SJSA1 (cell line): ENCODE measurements at regions not wholly inside any gene's neighbourhood (a gene's known extent, or its start where the extent isn't known, plus 50 kb on each side); places are given as distances from the start of the nearest gene placed in this dataset.
A peak's percentile ranks its signal among the peaks of the same experiment; 100 is the strongest.

Experiments used
- DNase-seq, 2 experiments: peaks; one replicate each; pipeline ENCODE4 v3.0.0-alpha.2; 2015 to 2020; ENCODE audit warnings: low spot score in 2 of 2, low read depth in 1 of 2
- H3K27ac ChIP-seq: fragments of 250-450 bp; sonication (Bioruptor Pico); 2 replicates; pipeline ENCODE4 v1.5.1; 2020; ENCODE audit warnings: mild to moderate bottlenecking, moderate library complexity
- H3K27me3 ChIP-seq: fragments of 250-450 bp; sonication (Bioruptor Pico); replicated peaks from 2 replicates; pipeline ENCODE4 v1.5.1; 2020; ENCODE audit warnings: mild to moderate bottlenecking, moderate library complexity
- H3K36me3 ChIP-seq: fragments of 250-450 bp; sonication (Bioruptor Pico); 2 replicates; pipeline ENCODE4 v1.5.1; 2020; ENCODE audit warnings: mild to moderate bottlenecking
- H3K4me1 ChIP-seq: fragments of 250-450 bp; sonication (Bioruptor Pico); replicated peaks from 2 replicates; pipeline ENCODE4 v1.6.1; 2021; ENCODE audit warnings: mild to moderate bottlenecking
- H3K4me3 ChIP-seq: fragments of 250-450 bp; sonication (Bioruptor Pico); 2 replicates; pipeline ENCODE4 v1.5.1; 2020; ENCODE audit warnings: mild to moderate bottlenecking
- H3K9me3 ChIP-seq: fragments of 250-450 bp; sonication (Bioruptor Pico); replicated peaks from 2 replicates; pipeline ENCODE4 v1.5.1; 2020; ENCODE audit warnings: mild to moderate bottlenecking

GRCh38 chr13:64938660-64939059 is 2291.5 kb downstream of the PCDH9 start:
- no peaks in the 10 kb centered on the region for H3K9me3 ChIP-seq
- H3K27ac ChIP-seq = no peak overlapping the region
- H3K4me1 ChIP-seq = no peaks in the 10 kb centered on the region
- no peak for DNase-seq
- no peaks in the 10 kb centered on the region for H3K27me3 ChIP-seq
- no peak overlapping the region for H3K4me3 ChIP-seq
- H3K36me3 ChIP-seq = no peaks in the 10 kb centered on the region

GRCh38 chr13:64937302-64937701 is 2292.8 kb downstream of the PCDH9 start:
- no peaks in the 10 kb centered on the region for H3K4me1 ChIP-seq
- H3K27me3 ChIP-seq = no peaks in the 10 kb centered on the region
- DNase-seq = no peak
- H3K36me3 ChIP-seq = no peaks in the 10 kb centered on the region
- no peak overlapping the region for H3K4me3 ChIP-seq
- no peak overlapping the region for H3K27ac ChIP-seq
- no peaks in the 10 kb centered on the region for H3K9me3 ChIP-seq

- H3K9me3 ChIP-seq = no peaks in the 10 kb centered on the region
- H3K27me3 ChIP-seq = no peaks in the 10 kb centered on the region
- DNase-seq = no peak
- H3K27ac ChIP-seq = no peak overlapping the region
- no peak overlapping the region for H3K4me3 ChIP-seq
- no peaks in the 10 kb centered on the region for H3K4me1 ChIP-seq
- H3K36me3 ChIP-seq = no peaks in the 10 kb centered on the region
Observed at GRCh38 chr13:64936879-64937278, 2293.3 kb downstream of the PCDH9 start.

GRCh38 chr13:64935441-64935840 is 2294.7 kb downstream of the PCDH9 start:
- Histone ChIP-seq H3K4me3 (no peak overlapping the region), H3K27ac (no peak overlapping the region), H3K36me3 (no peaks in the 10 kb centered on the region), H3K9me3 (no peaks in the 10 kb centered on the region), H3K27me3 (no peaks in the 10 kb centered on the region), H3K4me1 (no peaks in the 10 kb centered on the region)
- DNase-seq = no peak

- Histone ChIP-seq H3K9me3 (no peaks in the 10 kb centered on the region), H3K27ac (no peak overlapping the region), H3K36me3 (no peaks in the 10 kb centered on the region), H3K4me3 (no peak overlapping the region), H3K4me1 (peaks cover 4% of the 10 kb centered on the region), H3K27me3 (no peaks in the 10 kb centered on the region)
- no peak for DNase-seq
Observed at GRCh38 chr13:64934569-64935362, 2295.4 kb downstream of the PCDH9 start.

GRCh38 chr13:64930636-64931035 is 2299.5 kb downstream of the PCDH9 start:
- H3K9me3 ChIP-seq = no peaks in the 10 kb centered on the region
- no peak overlapping the region for H3K27ac ChIP-seq
- peaks cover 18% of the 10 kb centered on the region for H3K4me1 ChIP-seq
- H3K36me3 ChIP-seq = no peaks in the 10 kb centered on the region
- no peaks in the 10 kb centered on the region for H3K27me3 ChIP-seq
- H3K4me3 ChIP-seq = no peak overlapping the region
- DNase-seq = no peak

- H3K36me3 ChIP-seq = no peaks in the 10 kb centered on the region
- H3K4me1 ChIP-seq = peaks cover 18% of the 10 kb centered on the region
- DNase-seq = peak in 1 of 2 experiments; percentile 71
- H3K4me3 ChIP-seq = no peak overlapping the region
- peak overlapping the region; percentile 85 for H3K27ac ChIP-seq
- no peaks in the 10 kb centered on the region for H3K27me3 ChIP-seq
- no peaks in the 10 kb centered on the region for H3K9me3 ChIP-seq
Observed at GRCh38 chr13:64928696-64929499, 2301.2 kb downstream of the PCDH9 start.

- H3K9me3 ChIP-seq = no peaks in the 10 kb centered on the region
- no peak overlapping the region for H3K4me3 ChIP-seq
- H3K4me1 ChIP-seq = peaks cover 18% of the 10 kb centered on the region
- no peaks in the 10 kb centered on the region for H3K27me3 ChIP-seq
- H3K27ac ChIP-seq = no peak overlapping the region
- no peak for DNase-seq
- no peaks in the 10 kb centered on the region for H3K36me3 ChIP-seq
Observed at GRCh38 chr13:64925727-64926126, 2304.4 kb downstream of the PCDH9 start.

GRCh38 chr13:64925284-64925683 is 2304.9 kb downstream of the PCDH9 start:
- peaks cover 18% of the 10 kb centered on the region for H3K4me1 ChIP-seq
- no peak overlapping the region for H3K27ac ChIP-seq
- peak in 1 of 2 experiments; percentile 4 for DNase-seq
- H3K9me3 ChIP-seq = no peaks in the 10 kb centered on the region
- no peaks in the 10 kb centered on the region for H3K27me3 ChIP-seq
- H3K4me3 ChIP-seq = no peak overlapping the region
- H3K36me3 ChIP-seq = no peaks in the 10 kb centered on the region

- H3K4me3 ChIP-seq = no peak overlapping the region
- peaks cover 13% of the 10 kb centered on the region for H3K4me1 ChIP-seq
- no peak overlapping the region for H3K27ac ChIP-seq
- H3K27me3 ChIP-seq = no peaks in the 10 kb centered on the region
- no peaks in the 10 kb centered on the region for H3K9me3 ChIP-seq
- no peak for DNase-seq
- no peaks in the 10 kb centered on the region for H3K36me3 ChIP-seq
Observed at GRCh38 chr13:64924401-64924800, 2305.7 kb downstream of the PCDH9 start.

GRCh38 chr13:64917566-64917965 is 2312.6 kb downstream of the PCDH9 start:
- no peaks in the 10 kb centered on the region for H3K27me3 ChIP-seq
- H3K4me3 ChIP-seq = no peak overlapping the region
- H3K36me3 ChIP-seq = no peaks in the 10 kb centered on the region
- peaks cover 3% of the 10 kb centered on the region; the same call in 1 of the 2 replicates for H3K9me3 ChIP-seq
- no peak overlapping the region for H3K27ac ChIP-seq
- H3K4me1 ChIP-seq = peaks cover 4% of the 10 kb centered on the region
- no peak for DNase-seq

- Histone ChIP-seq H3K4me3 (no peak overlapping the region), H3K9me3 (peaks cover 3% of the 10 kb centered on the region; the same call in 1 of the 2 replicates), H3K27ac (peak overlapping the region; percentile 77), H3K27me3 (no peaks in the 10 kb centered on the region), H3K4me1 (peaks cover 23% of the 10 kb centered on the region), H3K36me3 (no peaks in the 10 kb centered on the region)
- peak in 1 of 2 experiments; percentile 56 for DNase-seq
Observed at GRCh38 chr13:64912141-64912540, 2318.0 kb downstream of the PCDH9 start.

- Histone ChIP-seq H3K4me1 (peaks cover 23% of the 10 kb centered on the region), H3K36me3 (no peaks in the 10 kb centered on the region), H3K27ac (no peak overlapping the region), H3K27me3 (no peaks in the 10 kb centered on the region), H3K4me3 (no peak overlapping the region), H3K9me3 (peaks cover 3% of the 10 kb centered on the region; the same call in 1 of the 2 replicates)
- no peak for DNase-seq
Observed at GRCh38 chr13:64910096-64910495, 2320.0 kb downstream of the PCDH9 start.

GRCh38 chr13:64909184-64909583 is 2321.0 kb downstream of the PCDH9 start:
- Histone ChIP-seq H3K9me3 (peaks cover 3% of the 10 kb centered on the region; the same call in 1 of the 2 replicates), H3K27ac (peak overlapping the region; percentile 38), H3K27me3 (no peaks in the 10 kb centered on the region), H3K4me3 (no peak overlapping the region), H3K36me3 (no peaks in the 10 kb centered on the region), H3K4me1 (peaks cover 23% of the 10 kb centered on the region)
- DNase-seq = no peak
